CD4-positive, alpha-beta T cell treated with Interferon gamma for 1 hour (primary cell): ENCODE measurements at regions not wholly inside any gene's neighbourhood (a gene's known extent, or its start where the extent isn't known, plus 50 kb on each side); places are given as distances from the start of the nearest gene placed in this dataset.

ENCODE experiments used
- DNase-seq: peaks from one replicate; pipeline ENCODE4 v3.0.0-alpha.2; 2020

DNA sequence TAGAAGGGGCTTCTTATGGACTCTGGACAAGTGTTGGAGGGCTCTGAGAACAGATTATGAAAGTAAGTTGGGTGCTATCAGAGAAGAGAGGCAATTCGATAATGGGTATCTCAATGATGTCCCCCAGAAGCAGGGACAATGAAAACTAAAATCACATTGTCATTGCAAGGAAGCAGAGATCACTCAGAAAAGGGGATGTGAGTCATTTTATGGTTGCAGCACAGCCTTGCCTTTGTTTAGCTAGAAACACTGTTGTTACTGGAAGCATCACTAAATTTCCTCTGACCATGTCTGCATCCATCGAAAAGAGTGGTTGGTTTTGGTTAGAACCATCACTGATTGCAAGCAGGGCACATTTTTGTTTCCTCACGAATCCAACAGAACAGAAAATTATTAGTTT is 246.8 kb upstream of the NWD2 start:
- DNase-seq, result no peak

DNA sequence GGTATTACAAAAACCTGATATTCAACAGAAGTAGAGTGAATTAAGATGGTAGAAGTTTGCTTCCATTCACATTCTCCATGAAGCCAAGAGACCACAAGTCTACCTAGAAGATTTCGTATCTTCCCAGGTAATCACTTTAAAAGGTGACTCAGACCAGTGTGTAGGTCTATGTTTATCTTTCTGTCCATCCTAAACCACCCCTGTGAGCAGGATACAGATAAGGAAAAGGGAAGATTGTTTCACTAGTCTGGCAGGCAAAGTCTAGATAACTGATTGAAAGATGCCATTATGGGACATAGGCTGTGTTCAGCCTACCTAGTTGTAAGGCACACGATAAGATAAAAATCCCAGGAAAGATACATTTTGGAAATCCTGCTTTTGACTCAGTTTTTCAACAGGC is 244.3 kb upstream of the NWD2 start:
- DNase-seq, result no peak

GRCh38 chr4:37001688-37002436 is 242.7 kb upstream of the NWD2 start:
- DNase-seq, result no peak

- no peak for DNase-seq
Measured at GRCh38 chr4:37002625-37003024, 241.9 kb upstream of the NWD2 start.

GRCh38 chr4:37008199-37008598 is 236.3 kb upstream of the NWD2 start:
- DNase-seq, result no peak

GRCh38 chr4:37014584-37014983 is 230.0 kb upstream of the NWD2 start:
- no peak for DNase-seq

DNA sequence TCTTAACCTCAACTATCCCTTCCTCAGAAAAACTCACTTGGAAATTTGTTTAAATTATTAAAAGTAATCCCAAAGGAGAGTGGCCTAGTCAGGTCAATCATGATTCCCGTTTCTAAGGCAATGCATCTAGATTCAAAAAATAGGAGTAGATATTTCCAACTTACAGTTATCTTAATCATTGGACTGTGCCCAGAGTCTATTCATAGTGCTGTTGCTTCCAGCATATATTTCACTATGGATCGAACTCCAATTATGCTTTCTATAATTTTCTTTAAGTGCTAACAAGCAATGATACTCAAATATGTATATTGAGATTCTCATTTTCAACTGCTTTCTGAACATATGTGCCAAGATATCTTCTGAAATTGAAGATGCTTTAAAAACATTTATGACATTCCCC is 229.2 kb upstream of the NWD2 start:
- DNase-seq, result no peak

GRCh38 chr4:37023504-37023903 is 221.0 kb upstream of the NWD2 start:
- DNase-seq, result no peak

- no peak for DNase-seq
Measured at GRCh38 chr4:37023996-37024395, 220.5 kb upstream of the NWD2 start.

DNA sequence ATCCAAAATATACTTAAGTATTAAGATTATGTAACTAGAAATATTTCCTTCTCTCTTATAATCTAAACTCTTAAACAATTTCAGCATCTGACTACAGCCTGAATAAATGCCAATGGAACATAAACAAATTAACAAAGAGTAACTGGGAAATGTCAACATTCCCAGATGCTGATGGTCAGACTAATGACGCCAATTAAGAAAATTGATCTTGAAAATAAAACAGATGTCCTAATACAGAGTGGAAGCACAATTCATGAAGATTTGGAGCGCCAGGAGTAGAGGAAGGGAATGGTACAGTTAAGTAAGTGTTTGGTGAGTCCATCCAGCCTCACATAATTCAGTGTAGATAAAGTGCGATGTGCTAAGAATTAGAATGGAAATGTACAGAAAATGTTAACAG is 203.7 kb upstream of the NWD2 start:
- no peak for DNase-seq

GRCh38 chr4:37043342-37043741 is 201.2 kb upstream of the NWD2 start:
- no peak for DNase-seq

DNA sequence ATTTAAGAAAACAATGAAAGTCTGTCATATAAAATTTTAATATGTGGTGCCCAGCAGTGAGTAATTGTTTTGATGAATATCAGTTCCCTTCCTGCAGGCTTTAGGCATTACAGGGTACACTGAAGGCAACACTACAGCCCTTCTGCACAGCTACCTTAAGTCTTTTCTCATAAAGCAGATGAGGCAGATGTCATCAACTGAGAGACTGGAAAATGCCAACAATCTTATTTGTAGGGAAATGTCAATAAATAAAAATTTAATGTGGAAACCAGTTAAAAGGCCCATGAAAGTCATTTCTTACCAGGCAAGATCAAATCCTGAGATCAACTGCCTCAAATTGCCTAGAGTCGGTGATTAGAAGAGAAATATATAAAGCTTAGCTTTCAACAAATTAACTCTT is 193.4 kb upstream of the NWD2 start:
- DNase-seq, result no peak

DNA sequence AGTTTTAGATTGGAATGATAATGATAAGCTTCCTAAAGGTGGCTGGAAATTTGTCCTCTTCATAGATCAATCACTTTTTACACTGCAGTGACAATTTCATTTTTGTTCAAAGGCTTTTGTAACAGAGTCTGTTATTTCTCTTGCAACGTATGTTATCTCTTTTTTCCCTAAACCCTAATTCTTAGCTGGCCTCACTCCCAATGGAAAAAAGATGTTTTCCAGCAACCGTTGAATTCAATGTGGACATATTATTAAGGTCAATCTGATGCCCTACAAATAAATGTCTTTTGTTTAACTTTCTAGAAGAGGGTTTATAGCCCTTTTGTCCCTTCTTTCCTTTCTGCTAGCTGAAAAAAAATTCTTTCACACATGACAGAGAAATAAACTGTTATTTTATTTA is 192.7 kb upstream of the NWD2 start:
- DNase-seq, result no peak

DNA sequence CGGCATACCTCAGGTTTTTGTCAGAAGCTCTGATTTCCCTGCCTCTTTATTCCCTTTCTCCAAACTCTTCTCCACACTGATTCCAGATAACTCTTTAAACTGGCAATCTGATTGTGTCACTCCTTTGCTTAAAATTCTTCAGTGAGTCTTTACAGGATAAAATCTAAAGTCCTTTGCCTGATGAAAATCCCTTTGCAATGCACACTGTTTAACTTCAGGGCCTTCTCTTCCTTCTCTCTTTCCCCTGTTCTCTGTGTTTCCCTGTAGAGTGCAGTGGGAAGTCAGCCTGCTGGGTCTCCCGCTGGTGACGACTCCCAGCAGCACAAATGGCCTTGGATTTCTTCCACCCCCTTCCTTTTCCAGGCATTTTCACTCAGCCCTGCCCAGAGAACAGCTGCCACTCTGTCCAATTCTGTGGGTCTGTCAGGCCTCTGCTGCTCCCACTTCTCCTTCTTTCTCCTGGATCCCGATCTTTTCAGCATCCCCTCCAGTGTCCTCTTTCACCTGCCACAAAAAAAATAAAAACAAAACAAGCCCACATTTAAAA is 189.9 kb upstream of the NWD2 start:
- no peak for DNase-seq

- DNase-seq, result no peak
Measured at GRCh38 chr4:37058826-37059225, 185.7 kb upstream of the NWD2 start.

GRCh38 chr4:37066159-37066558 is 178.4 kb upstream of the NWD2 start:
- no peak for DNase-seq

DNA sequence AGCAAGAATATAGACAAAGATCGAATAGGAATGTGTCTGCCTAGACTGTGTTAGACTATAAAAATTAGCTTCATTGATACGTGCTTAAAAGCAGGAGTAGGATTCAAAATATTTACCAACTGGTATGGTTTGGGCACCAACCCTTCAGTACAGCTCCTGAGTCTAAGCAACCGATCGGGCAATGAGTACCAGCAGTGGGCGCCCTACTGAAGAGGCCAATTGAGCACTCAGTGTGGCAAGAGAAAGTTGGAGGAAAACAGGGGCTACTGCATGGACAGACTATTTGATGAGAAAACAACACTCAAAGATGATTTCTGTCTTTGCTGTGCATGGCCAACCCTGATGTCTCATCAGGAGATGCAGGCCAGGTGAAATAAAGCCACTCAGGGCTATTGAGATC is 176.0 kb upstream of the NWD2 start:
- DNase-seq, result no peak

GRCh38 chr4:37070041-37070440 is 174.5 kb upstream of the NWD2 start:
- DNase-seq, result no peak

GRCh38 chr4:37071576-37071975 is 173.0 kb upstream of the NWD2 start:
- DNase-seq, result no peak

- DNase-seq, result no peak
Measured at GRCh38 chr4:37073226-37073840, 171.2 kb upstream of the NWD2 start.

DNA sequence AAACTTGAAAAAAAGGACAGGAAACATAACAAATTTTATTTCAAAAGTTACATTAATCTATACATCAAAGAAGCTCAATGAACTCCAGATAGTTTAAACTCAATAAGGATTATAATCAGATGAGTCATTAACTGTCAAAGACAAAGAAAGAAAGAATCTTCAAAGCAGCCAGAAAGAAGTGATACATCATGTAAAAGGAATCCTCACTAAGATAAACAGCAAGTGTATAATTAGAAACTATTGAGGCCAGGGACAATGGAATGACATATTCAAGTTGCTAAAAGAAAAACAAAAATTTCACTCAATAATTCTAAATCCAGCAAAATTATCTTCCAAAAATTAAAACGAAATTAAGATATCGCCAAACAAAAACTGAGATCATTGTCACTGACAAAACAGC is 161.6 kb upstream of the NWD2 start:
- DNase-seq, result no peak

DNA sequence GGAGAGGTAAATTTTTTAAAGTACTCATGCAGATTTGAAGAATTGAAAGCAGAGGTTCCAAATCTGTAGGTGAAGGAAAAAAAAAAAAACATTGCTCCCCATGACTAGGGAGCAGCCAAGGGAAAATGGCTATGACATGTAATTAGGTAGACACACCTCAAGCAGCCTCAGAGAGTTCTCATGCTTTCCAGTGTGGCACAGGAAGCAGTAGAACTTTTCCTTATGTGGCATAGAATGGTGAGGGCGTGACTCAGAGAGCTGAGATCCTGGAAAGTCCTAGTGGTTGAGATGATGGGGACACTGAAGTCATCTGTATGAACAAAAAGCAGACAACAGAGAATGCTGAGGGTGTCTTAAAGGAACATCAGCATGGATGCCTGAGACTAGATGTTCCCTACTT is 148.6 kb upstream of the NWD2 start:
- DNase-seq, result no peak

- DNase-seq, result no peak
Measured at GRCh38 chr4:37101182-37101581, 143.4 kb upstream of the NWD2 start.

DNA sequence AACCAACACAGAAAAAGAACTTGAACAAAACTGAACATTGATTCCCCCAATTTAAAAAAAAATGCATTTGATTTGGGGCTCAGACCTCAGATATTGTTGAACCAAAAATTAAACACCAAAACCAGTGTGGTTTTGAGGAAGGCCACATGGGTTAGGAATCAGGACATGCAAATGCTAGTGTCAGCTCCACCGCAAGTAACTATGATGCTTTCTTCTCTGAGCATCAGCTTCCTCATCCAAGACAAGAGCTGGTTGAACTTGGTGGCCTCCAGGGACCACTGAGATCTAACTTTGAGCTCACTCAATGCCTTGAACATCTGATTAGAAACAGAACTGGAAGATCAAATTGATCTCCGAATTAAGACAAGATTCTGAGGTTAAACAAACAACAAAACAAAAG is 142.9 kb upstream of the NWD2 start:
- no peak for DNase-seq

- no peak for DNase-seq
Measured at GRCh38 chr4:37109756-37110155, 134.8 kb upstream of the NWD2 start.
